ENCODE measurements at regions not wholly inside any gene's neighbourhood (a gene's known extent, or its start where the extent isn't known, plus 50 kb on each side); places are given as distances from the start of the nearest gene placed in this dataset.
"Not testable (repeated sequence)": the region's sequence is repeated elsewhere in the genome, so short reads cannot be mapped to it uniquely, and the experiment has no call there.

DNA sequence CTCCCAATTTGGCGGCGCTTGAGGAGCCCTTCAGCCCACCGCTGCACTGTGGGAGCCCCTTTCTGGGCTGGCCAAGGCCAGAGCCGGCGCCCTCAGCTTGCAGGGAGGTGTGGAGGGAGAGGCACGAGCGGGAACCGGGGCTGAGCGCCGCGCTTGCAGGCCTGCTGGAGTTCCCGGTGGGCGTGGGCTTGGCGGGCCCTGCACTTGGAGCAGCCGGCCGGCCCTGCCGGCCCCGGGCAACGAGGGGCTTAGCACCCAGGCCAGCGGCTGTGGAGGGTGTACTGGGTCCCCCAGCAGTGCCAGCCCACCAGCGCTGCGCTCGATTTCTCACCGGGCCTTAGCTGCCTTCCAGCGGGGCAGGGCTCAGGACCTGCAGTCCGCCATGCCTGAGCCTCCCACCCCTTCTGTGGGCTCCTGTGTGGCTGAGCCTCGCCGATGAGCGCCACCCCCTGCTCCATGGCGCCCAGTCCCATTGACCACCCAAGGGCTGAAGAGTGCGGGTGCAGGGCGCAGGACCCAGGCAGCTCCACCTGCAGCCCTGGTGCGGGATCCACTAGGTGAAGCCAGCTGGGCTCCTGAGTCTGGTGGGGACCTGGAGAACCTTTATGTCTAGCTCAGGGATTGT is 815.4 kb upstream of the B3GALT2 start:
- TF ChIP-seq EZH2 (IDR thresholded peaks at IDR 0.05; ENCODE audit: borderline replicate concordance); EZH2phosphoT487 (IDR thresholded peaks at IDR 0.05; ENCODE audit: low read depth, severe bottlenecking, unreplicated experiment): not testable (repeated sequence)
- TF ChIP-seq, protein P1, sequence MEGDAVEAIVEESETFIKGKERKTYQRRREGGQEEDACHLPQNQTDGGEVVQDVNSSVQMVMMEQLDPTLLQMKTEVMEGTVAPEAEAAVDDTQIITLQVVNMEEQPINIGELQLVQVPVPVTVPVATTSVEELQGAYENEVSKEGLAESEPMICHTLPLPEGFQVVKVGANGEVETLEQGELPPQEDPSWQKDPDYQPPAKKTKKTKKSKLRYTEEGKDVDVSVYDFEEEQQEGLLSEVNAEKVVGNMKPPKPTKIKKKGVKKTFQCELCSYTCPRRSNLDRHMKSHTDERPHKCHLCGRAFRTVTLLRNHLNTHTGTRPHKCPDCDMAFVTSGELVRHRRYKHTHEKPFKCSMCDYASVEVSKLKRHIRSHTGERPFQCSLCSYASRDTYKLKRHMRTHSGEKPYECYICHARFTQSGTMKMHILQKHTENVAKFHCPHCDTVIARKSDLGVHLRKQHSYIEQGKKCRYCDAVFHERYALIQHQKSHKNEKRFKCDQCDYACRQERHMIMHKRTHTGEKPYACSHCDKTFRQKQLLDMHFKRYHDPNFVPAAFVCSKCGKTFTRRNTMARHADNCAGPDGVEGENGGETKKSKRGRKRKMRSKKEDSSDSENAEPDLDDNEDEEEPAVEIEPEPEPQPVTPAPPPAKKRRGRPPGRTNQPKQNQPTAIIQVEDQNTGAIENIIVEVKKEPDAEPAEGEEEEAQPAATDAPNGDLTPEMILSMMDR (IDR thresholded peaks at IDR 0.05; ENCODE audit: poor library complexity): not testable (repeated sequence)
